ENCODE measurements at regions not wholly inside any gene's neighbourhood (a gene's known extent, or its start where the extent isn't known, plus 50 kb on each side); places are given as distances from the start of the nearest gene placed in this dataset.

DNA sequence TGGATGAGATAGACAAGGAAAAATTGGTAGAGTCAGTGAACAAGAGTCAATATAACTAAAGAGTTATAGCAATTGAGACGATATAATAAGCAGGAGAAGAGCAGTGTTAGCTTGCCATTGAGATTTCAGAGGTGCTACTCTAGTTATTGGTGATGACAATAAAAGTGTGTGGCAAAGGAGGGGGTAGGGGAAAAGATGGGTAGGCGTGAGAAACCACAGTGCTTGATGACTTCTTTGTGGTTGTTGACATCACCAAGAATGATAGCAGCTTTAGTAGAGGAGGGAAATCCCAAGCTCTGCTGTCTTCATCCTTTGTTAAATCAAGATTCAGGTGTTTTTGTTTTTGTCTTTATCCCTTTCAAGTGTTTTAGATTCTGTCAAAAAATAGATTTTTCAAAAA lies 179.9 kb upstream of the PPP3CA start:
- Histone ChIP-seq H3K9ac (ENCODE audit: low read length) (no peak overlapping the region), H3K36me3 (ENCODE audit: low read depth, low read length) (no peaks in the 10 kb centered on the region), H2AFZ (ENCODE audit: low read length) (no peak overlapping the region), H3F3A (ENCODE audit: low read length, unreplicated experiment) (no peaks in the 10 kb centered on the region), H3K27me3 (ENCODE audit: low read length) (no peaks in the 10 kb centered on the region), H3K27ac (ENCODE audit: low read length) (no peak overlapping the region), H3K4me2 (ENCODE audit: low read length) (no peak overlapping the region), H3K4me3 (ENCODE audit: low read length) (no peak overlapping the region), H4K20me1 (ENCODE audit: low read length) (no peaks in the 10 kb centered on the region), H3K4me1 (ENCODE audit: insufficient read depth, low read length) (no peaks in the 10 kb centered on the region), H3K9me3 (ENCODE audit: low read length) (no peaks in the 10 kb centered on the region), H3K79me2 (ENCODE audit: low read length) (no peaks in the 10 kb centered on the region), H3K9me2 (replicated peaks; ENCODE audit: low read length) (no peaks in the 10 kb centered on the region)
- intact Hi-C loops (cut with micrococcal nuclease) = no loop called here
- TF ChIP-seq EZH2 (IDR thresholded peaks at IDR 0.05; ENCODE audit: low read length, unreplicated experiment) (no peak), EZH2phosphoT487 (IDR thresholded peaks at IDR 0.05; ENCODE audit: borderline replicate concordance, low read length) (no peak)
- TF ChIP-seq, protein P1, sequence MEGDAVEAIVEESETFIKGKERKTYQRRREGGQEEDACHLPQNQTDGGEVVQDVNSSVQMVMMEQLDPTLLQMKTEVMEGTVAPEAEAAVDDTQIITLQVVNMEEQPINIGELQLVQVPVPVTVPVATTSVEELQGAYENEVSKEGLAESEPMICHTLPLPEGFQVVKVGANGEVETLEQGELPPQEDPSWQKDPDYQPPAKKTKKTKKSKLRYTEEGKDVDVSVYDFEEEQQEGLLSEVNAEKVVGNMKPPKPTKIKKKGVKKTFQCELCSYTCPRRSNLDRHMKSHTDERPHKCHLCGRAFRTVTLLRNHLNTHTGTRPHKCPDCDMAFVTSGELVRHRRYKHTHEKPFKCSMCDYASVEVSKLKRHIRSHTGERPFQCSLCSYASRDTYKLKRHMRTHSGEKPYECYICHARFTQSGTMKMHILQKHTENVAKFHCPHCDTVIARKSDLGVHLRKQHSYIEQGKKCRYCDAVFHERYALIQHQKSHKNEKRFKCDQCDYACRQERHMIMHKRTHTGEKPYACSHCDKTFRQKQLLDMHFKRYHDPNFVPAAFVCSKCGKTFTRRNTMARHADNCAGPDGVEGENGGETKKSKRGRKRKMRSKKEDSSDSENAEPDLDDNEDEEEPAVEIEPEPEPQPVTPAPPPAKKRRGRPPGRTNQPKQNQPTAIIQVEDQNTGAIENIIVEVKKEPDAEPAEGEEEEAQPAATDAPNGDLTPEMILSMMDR (conservative IDR thresholded peaks at IDR 0.05; ENCODE audit: low read depth, low read length) = no peak
- ATAC-seq (no peak), DNase-seq (no peak)
- CTCF ChIA-PET = no interaction called here
- no TSS peak for BruUV-seq (replicated peaks)
- POLR2A ChIA-PET (ENCODE audit: unreplicated experiment) = no interaction called here

DNA sequence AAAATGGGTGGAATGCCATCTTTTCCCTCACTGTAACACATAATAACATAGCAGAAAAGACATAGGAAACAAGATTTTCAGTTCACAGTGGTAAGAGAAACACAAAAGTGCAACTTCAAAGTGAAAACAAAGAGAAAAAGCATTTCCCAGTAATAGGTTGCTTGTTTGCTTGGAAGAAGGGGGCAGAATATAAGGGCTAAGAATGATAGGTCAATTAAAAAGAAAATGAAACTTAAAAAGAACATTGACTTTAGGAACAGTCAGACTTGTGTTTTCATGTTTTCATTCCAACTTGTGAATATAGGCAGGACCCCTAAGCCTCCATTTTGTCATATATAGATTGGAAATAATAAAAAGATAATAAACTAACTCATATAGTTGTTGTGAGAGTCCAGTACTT lies 168.2 kb upstream of the PPP3CA start:
- no peak overlapping the region for H3K4me3 ChIP-seq (ENCODE audit: low read length)
- no peaks in the 10 kb centered on the region for H3K4me1 ChIP-seq (ENCODE audit: insufficient read depth, low read length)
- H3K9me2 ChIP-seq (replicated peaks; ENCODE audit: low read length) = no peaks in the 10 kb centered on the region
- intact Hi-C loops (cut with micrococcal nuclease) = no loop called here
- no peaks in the 10 kb centered on the region for H3K79me2 ChIP-seq (ENCODE audit: low read length)
- H4K20me1 ChIP-seq (ENCODE audit: low read length) = no peaks in the 10 kb centered on the region
- no peak for TF ChIP-seq EZH2 (IDR thresholded peaks at IDR 0.05; ENCODE audit: low read length, unreplicated experiment)
- TF ChIP-seq, protein P1 (conservative IDR thresholded peaks at IDR 0.05; ENCODE audit: low read depth, low read length) = no peak
- no peak for TF ChIP-seq EZH2phosphoT487 (IDR thresholded peaks at IDR 0.05; ENCODE audit: borderline replicate concordance, low read length)
- no TSS peak for BruUV-seq (replicated peaks)
- no peak overlapping the region for H2AFZ ChIP-seq (ENCODE audit: low read length)
- no peaks in the 10 kb centered on the region for H3K36me3 ChIP-seq (ENCODE audit: low read depth, low read length)
- no peak overlapping the region for H3K9ac ChIP-seq (ENCODE audit: low read length)
- H3K27ac ChIP-seq (ENCODE audit: low read length) = no peak overlapping the region
- no peak overlapping the region for H3K4me2 ChIP-seq (ENCODE audit: low read length)
- no peak for DNase-seq
- H3K9me3 ChIP-seq (ENCODE audit: low read length) = no peaks in the 10 kb centered on the region
- no peaks in the 10 kb centered on the region for H3F3A ChIP-seq (ENCODE audit: low read length, unreplicated experiment)
- ChIA-PET CTCF (no interaction called here), POLR2A (ENCODE audit: unreplicated experiment) (no interaction called here)
- no peaks in the 10 kb centered on the region for H3K27me3 ChIP-seq (ENCODE audit: low read length)
- ATAC-seq = no peak

DNA sequence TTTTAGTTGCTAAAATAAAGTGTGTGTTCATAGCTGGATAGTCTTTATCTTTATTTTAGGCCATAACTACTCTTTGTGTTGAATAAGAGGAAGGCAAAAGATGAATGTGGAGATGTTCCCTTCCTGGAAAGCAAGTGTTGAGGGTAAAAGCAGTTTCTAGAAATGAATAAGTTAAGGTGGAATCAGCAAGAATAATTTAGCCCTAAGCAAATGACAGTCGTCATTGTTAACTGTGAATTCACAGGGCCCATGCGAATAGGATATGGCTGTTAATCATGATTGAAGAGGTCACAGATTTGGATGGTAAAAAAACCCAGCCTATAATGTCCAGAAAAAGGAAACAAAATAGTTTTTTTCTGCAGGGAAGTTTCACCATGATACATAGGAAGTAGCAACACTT lies 167.8 kb upstream of the PPP3CA start:
- TF ChIP-seq EZH2 (IDR thresholded peaks at IDR 0.05; ENCODE audit: low read length, unreplicated experiment) = no peak
- TF ChIP-seq, protein P1 (conservative IDR thresholded peaks at IDR 0.05; ENCODE audit: low read depth, low read length) = no peak
- TF ChIP-seq EZH2phosphoT487 (IDR thresholded peaks at IDR 0.05; ENCODE audit: borderline replicate concordance, low read length) = no peak

More for the DNA sequence above, 167.8 kb upstream of the PPP3CA start:
- Histone ChIP-seq H4K20me1 (ENCODE audit: low read length) (no peaks in the 10 kb centered on the region), H3K36me3 (ENCODE audit: low read depth, low read length) (no peaks in the 10 kb centered on the region), H3K4me3 (ENCODE audit: low read length) (no peak overlapping the region), H3K4me1 (ENCODE audit: insufficient read depth, low read length) (no peaks in the 10 kb centered on the region), H3K9ac (ENCODE audit: low read length) (no peak overlapping the region), H3F3A (ENCODE audit: low read length, unreplicated experiment) (no peaks in the 10 kb centered on the region), H3K79me2 (ENCODE audit: low read length) (no peaks in the 10 kb centered on the region), H3K4me2 (ENCODE audit: low read length) (no peak overlapping the region), H3K27me3 (ENCODE audit: low read length) (no peaks in the 10 kb centered on the region), H3K9me3 (ENCODE audit: low read length) (no peaks in the 10 kb centered on the region), H2AFZ (ENCODE audit: low read length) (no peak overlapping the region), H3K9me2 (replicated peaks; ENCODE audit: low read length) (no peaks in the 10 kb centered on the region), H3K27ac (ENCODE audit: low read length) (no peak overlapping the region)
- intact Hi-C loops (cut with micrococcal nuclease) = no loop called here
- no TSS peak for BruUV-seq (replicated peaks)
- POLR2A ChIA-PET (ENCODE audit: unreplicated experiment) = no interaction called here
- CTCF ChIA-PET = no interaction called here
- DNase-seq = no peak
- ATAC-seq = no peak

Measured in PC-3 (cell line).